ENCODE measurements at regions not wholly inside any gene's neighbourhood (a gene's known extent, or its start where the extent isn't known, plus 50 kb on each side); places are given as distances from the start of the nearest gene placed in this dataset.
"Not testable (repeated sequence)": the region's sequence is repeated elsewhere in the genome, so short reads cannot be mapped to it uniquely, and the experiment has no call there.

DNA sequence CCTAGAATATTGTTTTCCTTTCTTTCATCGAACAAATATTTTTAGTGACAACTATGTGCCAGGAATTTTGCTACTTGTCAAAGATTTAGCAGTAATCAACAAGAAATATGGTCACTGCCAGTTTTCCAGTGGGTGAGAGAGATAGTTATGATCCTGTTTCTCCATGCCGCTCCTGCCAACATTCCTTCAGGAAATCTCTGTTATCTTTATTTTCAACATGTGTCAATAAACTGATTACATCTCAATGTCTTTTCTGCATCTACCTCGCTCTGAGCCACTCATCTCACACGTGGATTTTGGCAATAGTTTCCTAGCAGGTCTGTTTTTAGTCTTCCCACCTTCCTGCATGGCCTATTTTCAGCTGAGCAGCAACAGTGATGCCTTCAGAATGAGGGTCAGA lies 650.0 kb upstream of the STXBP6 start:
- DNase-seq (ENCODE audit: insufficient read length, low spot score) (no peak), FAIRE-seq (no peak)

DNA sequence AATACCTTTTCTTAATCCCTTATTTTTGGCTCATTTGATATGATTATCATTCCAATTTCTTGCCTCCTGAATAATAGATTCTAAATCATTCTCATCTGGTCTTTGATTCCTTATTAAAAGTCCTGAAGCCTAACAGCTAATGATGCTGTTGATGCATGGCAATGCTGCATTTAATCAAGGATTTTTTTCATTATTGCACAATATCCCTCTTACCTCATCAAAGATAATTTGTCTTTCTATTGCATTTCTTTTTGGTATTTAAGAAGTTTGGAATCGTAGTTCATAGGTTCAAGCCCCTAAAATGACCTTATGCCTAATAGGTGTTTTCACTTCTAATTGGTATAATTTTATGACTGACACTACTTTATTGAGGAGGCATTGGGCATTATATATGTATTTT lies 648.2 kb upstream of the STXBP6 start:
- FAIRE-seq: no peak

DNA sequence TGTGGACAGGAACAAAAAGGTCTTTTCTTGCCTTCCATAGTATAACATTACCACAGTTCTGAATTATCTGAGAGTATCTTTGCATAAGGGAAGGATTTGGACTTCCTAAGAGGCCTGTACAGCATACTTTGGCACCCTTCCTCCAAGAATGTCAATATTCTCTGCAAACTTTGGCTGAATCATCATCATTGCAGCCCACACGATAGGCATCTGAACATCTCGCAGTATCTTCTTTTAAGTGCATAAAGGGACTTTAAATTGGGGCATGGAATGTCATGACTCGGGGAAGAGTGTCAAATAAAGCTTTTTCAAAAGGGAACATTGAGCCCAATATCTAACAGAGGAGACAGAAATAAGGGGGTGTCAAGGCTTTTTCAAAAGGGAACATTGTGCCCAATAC lies 646.2 kb upstream of the STXBP6 start:
- DNase-seq (ENCODE audit: insufficient read length, low spot score) (no peak), FAIRE-seq (no peak)

More for the DNA sequence above, 648.2 kb upstream of the STXBP6 start:
- no peak for DNase-seq (ENCODE audit: insufficient read length, low spot score)

DNA sequence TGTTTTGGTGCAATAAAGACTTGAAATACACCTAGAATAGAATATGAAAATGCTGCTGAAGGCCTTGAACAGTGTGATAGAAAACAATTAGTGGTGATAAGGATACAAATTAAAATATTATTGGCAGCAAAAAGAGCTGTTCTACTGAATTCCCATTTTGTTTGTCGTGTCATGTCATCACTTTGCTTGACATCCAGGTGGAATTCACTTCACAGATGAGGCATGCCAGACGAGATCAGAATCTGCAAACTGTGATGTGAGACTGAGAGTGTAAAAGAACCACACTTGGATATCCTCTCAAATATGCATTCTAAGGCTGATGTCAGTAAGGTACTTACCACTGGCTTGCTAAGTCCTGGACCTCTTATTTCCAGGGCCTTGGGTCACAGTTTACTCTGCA lies 635.1 kb upstream of the STXBP6 start:
- FAIRE-seq (no peak), DNase-seq (ENCODE audit: insufficient read length, low spot score) (no peak)

DNA sequence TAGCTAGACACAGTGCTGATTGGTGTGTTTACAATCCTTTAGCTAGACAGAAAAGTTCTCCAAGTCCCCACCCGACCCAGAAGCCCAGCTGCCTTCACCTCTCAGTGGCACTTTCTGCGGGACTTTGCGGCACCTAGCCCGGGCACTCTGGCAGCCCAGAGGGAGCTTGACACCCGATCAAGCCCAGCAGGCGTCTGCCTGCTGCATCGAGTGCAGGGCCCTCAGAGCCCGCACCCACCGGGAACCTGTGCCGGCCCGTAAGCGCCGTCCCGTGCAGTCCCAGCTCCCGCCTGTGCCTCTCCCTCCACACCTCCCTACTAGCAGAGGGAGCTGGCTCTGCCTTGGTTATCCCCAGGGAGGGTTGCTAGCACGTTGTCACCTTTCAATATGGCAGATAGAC lies 631.0 kb upstream of the STXBP6 start:
- DNase-seq (ENCODE audit: insufficient read length, low spot score) (no peak), FAIRE-seq (no peak)

- not testable (repeated sequence) for FAIRE-seq; DNase-seq (ENCODE audit: insufficient read length, low spot score)
These were observed 630.6 kb upstream of the STXBP6 start for GRCh38 chr14:25680511-25680910.

DNA sequence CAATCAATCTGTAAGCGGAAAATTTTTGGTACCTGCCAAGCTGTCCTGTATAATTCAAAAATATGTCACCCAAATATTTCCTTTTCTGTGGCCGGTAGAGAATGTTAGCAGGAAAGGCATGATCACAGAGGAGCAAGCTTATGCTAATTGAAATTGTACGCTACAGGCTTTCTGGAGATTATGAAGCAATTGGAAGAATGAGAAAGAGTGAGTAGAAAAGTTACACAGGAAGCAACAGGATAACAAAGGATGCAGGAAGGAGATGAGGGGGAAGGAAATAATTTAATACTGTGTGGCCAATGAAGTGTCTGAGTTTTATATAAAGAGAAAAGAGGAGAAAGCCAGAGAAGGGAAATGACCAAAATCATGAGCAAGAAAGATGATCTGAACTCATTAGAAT lies 627.2 kb upstream of the STXBP6 start:
- FAIRE-seq (no peak), DNase-seq (ENCODE audit: insufficient read length, low spot score) (no peak)

DNA sequence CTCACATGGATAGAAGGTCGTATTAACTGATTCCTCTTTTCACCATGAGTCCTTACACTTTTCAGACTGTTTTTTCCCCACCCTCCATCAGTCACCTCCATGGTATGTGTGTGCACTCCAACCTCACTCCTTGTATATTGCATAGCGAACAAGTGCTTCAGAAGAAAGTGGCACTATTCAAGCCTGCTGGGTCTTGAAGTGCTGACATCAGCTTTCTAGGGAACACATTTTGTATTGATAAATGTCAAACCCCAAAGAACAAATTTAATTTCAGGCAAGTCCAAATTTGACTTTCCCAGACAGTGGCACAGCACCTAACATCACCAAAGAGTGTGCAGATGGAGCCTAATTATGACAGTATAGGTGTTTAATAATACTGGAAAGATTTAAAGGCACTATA lies 617.4 kb upstream of the STXBP6 start:
- DNase-seq (ENCODE audit: insufficient read length, low spot score): no peak
- FAIRE-seq: no peak

DNA sequence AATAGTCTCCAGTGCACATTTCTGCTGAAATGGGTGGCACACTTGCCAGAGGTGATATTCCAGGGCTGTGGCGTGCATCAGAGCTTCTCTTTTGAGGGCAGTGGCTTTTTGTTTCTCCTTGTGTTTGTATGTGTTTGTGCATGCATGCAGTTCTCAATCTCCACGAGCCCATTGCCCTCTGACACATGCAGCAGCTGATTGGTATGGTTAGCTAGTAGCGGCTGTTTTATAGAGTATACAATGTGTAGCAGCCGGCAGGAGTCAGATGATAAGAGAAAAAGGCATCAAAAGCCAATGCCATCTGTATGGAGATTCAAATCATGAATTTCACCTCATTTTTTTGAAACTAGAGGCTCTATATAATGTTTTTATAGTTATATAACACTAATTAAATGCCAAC lies 616.9 kb upstream of the STXBP6 start:
- FAIRE-seq: no peak
- DNase-seq (ENCODE audit: insufficient read length, low spot score): no peak

DNA sequence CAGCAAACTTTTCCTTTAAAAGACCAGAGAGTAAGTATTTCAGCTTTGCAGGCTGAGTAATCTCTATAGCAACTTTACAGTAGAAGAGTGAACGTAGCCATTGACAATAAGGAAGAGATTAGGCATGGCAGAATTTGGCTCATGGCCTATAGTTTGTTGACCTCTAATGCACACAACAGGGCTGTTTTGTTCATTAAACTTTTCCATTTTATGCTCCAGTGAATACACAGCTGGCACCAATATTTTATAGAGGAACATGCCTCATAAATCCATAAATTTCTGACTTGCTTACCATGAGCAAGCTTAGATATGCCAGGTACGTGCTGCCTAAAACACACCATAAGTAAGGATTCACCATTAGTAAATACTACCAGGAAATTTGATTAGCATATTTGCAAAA lies 609.0 kb upstream of the STXBP6 start:
- no peak for DNase-seq (ENCODE audit: insufficient read length, low spot score)
- FAIRE-seq: no peak

DNA sequence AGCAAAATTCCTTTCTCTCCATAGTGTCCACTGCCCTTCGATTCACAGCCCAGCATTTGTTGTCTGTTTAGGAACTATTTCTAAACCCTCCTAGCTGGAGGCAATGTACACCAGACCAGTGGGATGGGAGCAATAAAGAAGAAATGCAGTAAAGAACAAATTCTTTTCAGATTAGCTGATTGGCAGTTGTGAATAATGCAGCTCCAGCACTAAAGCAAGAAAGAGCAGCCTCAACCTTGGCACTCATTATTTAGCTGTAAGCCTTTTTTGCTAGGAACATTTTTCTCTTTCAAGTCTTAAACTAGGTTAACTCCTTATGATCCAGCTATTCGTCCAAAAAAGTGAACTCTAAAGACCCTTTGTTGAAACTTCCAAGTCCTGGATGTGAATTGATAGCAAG lies 580.5 kb upstream of the STXBP6 start:
- no peak for DNase-seq (ENCODE audit: insufficient read length, low spot score)
- no peak for FAIRE-seq

GRCh38 chr14:25628978-25629377 lies 579.0 kb upstream of the STXBP6 start:
- DNase-seq (ENCODE audit: insufficient read length, low spot score) (no peak), FAIRE-seq (no peak)

DNA sequence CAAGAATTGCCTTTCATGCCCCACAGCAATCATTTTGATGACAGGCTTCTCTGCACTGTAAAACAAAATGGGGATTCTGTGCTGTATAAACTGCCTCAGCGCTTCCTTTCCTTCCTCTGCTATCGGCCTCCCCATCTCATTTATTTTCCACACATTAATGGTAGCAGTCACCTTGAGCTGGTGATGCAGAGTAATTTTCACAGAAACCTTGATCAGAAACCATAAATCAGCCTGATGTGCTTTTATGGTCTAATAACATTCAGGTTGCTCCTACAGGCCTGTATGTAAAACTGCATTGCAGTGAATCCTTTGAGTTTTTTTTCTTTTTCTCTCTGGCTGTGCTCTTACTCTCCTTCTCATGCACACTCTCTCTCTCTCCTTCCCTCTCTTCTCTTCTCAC lies 578.4 kb upstream of the STXBP6 start:
- FAIRE-seq: no peak
- DNase-seq (ENCODE audit: insufficient read length, low spot score): no peak

DNA sequence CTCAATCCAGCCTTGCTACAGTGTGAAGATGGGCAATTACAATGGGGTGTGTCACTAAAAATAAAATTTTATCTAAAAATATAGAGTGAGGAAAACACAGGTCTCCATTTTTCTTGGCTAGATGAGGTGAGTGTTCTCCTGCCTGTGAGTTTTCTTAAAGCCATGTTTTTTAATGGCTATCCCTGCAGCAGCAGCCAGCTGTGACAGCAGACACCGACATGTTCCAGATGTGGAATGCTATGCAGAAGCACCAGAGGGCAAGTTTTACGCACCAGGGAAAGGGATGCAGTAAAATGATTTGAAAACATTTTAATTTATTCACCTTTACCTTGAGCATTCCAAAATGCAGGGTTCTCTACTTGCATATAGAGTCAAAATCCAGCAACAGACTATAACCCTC lies 577.0 kb upstream of the STXBP6 start:
- DNase-seq (ENCODE audit: insufficient read length, low spot score): no peak
- FAIRE-seq: no peak

- DNase-seq (ENCODE audit: insufficient read length, low spot score): no peak
- no peak for FAIRE-seq
These were observed 572.8 kb upstream of the STXBP6 start for GRCh38 chr14:25622763-25623162.

GRCh38 chr14:25620515-25620914 lies 570.6 kb upstream of the STXBP6 start:
- FAIRE-seq (no peak), DNase-seq (ENCODE audit: insufficient read length, low spot score) (no peak)

GRCh38 chr14:25615174-25615573 lies 565.2 kb upstream of the STXBP6 start:
- FAIRE-seq: no peak
- no peak for DNase-seq (ENCODE audit: insufficient read length, low spot score)

DNA sequence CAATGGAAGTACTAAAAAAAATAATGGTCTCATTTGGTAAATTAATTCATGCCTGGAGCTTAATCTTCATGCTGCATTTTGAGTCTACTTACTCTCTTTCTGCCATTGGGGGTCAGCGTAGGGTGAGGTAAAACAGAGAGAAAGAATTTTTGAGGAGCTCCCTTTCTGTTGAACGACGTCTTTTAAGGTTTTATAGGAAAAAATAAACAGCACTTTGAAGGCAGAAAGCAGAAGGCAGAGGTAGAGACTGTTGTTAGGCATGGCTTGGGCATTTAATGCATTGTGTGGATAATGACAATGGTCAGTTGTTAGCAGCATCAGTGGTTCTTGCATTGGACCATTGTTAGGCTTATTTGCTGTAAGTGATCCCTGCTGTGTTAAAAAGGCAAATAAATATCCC lies 557.2 kb upstream of the STXBP6 start:
- DNase-seq (ENCODE audit: insufficient read length, low spot score): no peak
- no peak for FAIRE-seq

DNA sequence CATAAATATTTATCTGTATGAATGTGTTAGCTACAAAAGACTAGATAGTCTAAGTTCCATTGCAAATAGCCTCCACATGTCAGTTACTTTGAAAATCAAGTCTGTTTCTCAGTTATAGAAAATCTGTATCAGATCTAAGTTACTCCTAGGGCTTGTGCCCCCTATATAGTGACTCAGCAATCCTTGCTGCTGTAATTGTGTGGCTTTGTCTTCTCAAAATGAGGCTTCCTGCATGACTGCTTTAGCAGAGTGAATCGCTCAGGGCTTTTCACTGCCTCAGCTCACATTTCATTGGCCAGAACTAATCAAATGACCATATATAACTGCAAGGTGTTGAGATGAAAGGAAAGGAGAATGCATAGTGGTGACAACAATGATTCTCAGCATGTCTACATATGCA lies 552.2 kb upstream of the STXBP6 start:
- FAIRE-seq: no peak

DNA sequence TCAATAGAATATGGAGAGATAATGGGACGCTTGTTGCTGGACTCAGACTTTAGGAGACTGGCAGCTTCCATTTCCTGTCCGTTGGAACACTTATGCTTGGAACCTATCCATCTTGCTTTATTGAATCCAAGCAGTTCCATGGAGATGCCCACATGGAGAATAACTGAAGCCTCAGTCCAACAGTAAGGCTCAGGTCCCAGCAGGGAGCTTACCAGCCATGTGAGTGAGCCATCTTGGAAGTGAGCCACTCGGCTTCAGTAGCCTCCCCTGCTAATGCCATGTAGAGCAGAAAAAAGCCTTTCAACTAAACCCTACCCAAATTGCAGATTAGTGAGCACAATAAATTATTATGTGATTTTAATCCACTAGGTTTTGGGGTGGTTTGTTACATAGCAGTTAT lies 538.8 kb upstream of the STXBP6 start:
- no peak for FAIRE-seq

More for the DNA sequence above, 552.2 kb upstream of the STXBP6 start:
- no peak for DNase-seq (ENCODE audit: insufficient read length, low spot score)

GRCh38 chr14:25574628-25575325 lies 524.8 kb upstream of the STXBP6 start:
- FAIRE-seq: no peak

More for the DNA sequence above, 538.8 kb upstream of the STXBP6 start:
- DNase-seq (ENCODE audit: insufficient read length, low spot score): no peak

DNA sequence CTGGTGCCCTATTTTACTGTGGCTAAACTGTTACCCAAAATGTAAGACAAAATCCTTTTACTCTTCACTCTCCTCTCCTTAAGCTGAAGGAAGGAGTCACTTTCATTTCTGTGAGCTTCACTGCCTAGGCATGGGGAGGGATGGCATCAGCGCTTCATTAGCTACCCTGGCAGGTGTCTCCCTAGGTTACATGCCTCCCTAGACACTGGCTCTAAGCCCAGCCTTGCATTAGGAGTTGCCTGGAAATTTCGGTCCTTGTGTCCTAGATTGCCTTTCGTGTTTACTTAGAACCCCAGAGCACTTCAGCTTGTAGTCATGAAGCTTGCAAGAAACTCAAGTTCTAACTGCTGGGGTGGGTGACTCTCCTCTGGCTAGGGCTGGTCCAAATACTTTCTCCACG lies 520.5 kb upstream of the STXBP6 start:
- FAIRE-seq (no peak), DNase-seq (ENCODE audit: insufficient read length, low spot score) (no peak)

More at GRCh38 chr14:25574628-25575325, 524.8 kb upstream of the STXBP6 start:
- DNase-seq (ENCODE audit: insufficient read length, low spot score): no peak

DNA sequence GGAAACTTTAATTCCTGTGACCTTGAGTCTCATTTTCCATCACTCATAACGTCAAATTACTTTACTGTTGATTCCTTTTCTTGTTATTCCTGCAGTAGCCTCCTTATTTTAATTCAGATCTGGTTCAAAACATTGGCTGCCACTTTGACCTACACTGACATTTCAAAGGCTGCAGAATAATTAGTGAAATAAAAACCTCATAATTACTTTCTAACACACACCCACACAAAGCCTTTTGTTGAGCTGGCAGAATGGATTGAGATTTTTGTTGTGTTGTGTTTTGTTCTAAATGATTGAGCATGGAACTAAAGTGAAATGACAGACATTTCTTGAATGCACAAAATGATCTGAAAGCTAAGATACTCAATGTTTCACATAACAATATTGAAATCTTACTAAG lies 507.5 kb upstream of the STXBP6 start:
- FAIRE-seq (no peak), DNase-seq (ENCODE audit: insufficient read length, low spot score) (no peak)
